HepG2 (cell line): ENCODE measurements at regions not wholly inside any gene's neighbourhood (a gene's known extent, or its start where the extent isn't known, plus 50 kb on each side); places are given as distances from the start of the nearest gene placed in this dataset.

Experiments used
- CEBPG ChIP-seq: IDR thresholded peaks from 2 replicates; pipeline ENCODE4 v1.6.1; 2016
- CTCF ChIP-seq: sonication (generic); formaldehyde crosslinking; IDR thresholded peaks from 2 replicates; pipeline ENCODE4 v1.5.0; 2020; ENCODE audit warnings: mild to moderate bottlenecking, missing genetic modification reagents, moderate library complexity
- GMEB2 ChIP-seq: IDR thresholded peaks from 2 replicates; pipeline ENCODE4 v1.6.1; 2016; ENCODE audit warnings: missing biosample characterization, missing genetic modification reagents, low read depth
- GPN1 ChIP-seq: sonication (generic); formaldehyde crosslinking; IDR thresholded peaks from 2 replicates; pipeline ENCODE4 v1.5.1; 2020; ENCODE audit warnings: missing genetic modification reagents, borderline replicate concordance
- HES4 ChIP-seq: sonication (generic); formaldehyde crosslinking; IDR thresholded peaks from 2 replicates; pipeline ENCODE4 v1.9.0; 2021; ENCODE audit warnings: mild to moderate bottlenecking, missing genetic modification reagents, borderline replicate concordance
- HOXA5 ChIP-seq: sonication (generic); formaldehyde crosslinking; IDR thresholded peaks from 2 replicates; pipeline ENCODE4 v1.4.0; 2020; ENCODE audit warnings: missing genetic modification reagents
- IKZF1 ChIP-seq: fragments of 450-650 bp; IDR thresholded peaks from 2 replicates; pipeline ENCODE4 v1.7.1; 2016
- KDM2A ChIP-seq: sonication (generic); formaldehyde crosslinking; IDR thresholded peaks from 2 replicates; pipeline ENCODE4 v1.4.0; 2020; ENCODE audit warnings: low read depth, missing genetic modification reagents, borderline replicate concordance
- NCOA5 ChIP-seq: sonication (generic); formaldehyde crosslinking; IDR thresholded peaks from 2 replicates; pipeline ENCODE4 v1.4.0; 2020; ENCODE audit warnings: missing genetic modification reagents
- POGZ ChIP-seq: sonication (generic); formaldehyde crosslinking; IDR thresholded peaks from 2 replicates; pipeline ENCODE4 v1.4.0; 2020; ENCODE audit warnings: mild to moderate bottlenecking, missing genetic modification reagents
- RBFOX2 ChIP-seq: fragments of 200-400 bp; formaldehyde crosslinking; IDR thresholded peaks from 2 replicates; pipeline ENCODE4 v1.6.1; 2017; ENCODE audit warnings: low read depth, mild to moderate bottlenecking, low read length
- REPIN1 ChIP-seq: sonication (generic); formaldehyde crosslinking; IDR thresholded peaks from 2 replicates; pipeline ENCODE4 v1.8.0; 2022; ENCODE audit warnings: missing genetic modification reagents, low read depth, mild to moderate bottlenecking, borderline replicate concordance
- SOX5 ChIP-seq: IDR thresholded peaks from 2 replicates; pipeline ENCODE4 v1.6.1; 2016; ENCODE audit warnings: borderline replicate concordance
- TBP ChIP-seq: sonication (generic); formaldehyde crosslinking; IDR thresholded peaks from 2 replicates; pipeline ENCODE4 v1.5.0; 2020; ENCODE audit warnings: missing genetic modification reagents
- TCF7 ChIP-seq: sonication (generic); IDR thresholded peaks from 2 replicates; pipeline ENCODE4 v1.6.1; 2016; ENCODE audit warnings: antibody characterized with exemption, low read depth
- TFAP4 ChIP-seq: sonication (generic); IDR thresholded peaks from 2 replicates; pipeline ENCODE4 v1.6.1; 2016; ENCODE audit warnings: low read depth, borderline replicate concordance
- YY1 ChIP-seq: IDR thresholded peaks from 2 replicates; pipeline ENCODE4 v1.6.1; 2011; ENCODE audit warnings: low read length, low read depth, moderate library complexity, mild to moderate bottlenecking; ENCODE audit not compliant: insufficient read depth, insufficient replicate concordance
- ZBTB33 ChIP-seq: sonication (generic); formaldehyde crosslinking; IDR thresholded peaks from 2 replicates; pipeline ENCODE4 v1.4.0; 2020; ENCODE audit warnings: missing genetic modification reagents
- ZFP1 ChIP-seq: IDR thresholded peaks from 2 replicates; pipeline ENCODE4 v1.6.1; 2016
- ZNF24 ChIP-seq: fragments of 450-650 bp; IDR thresholded peaks from 2 replicates; pipeline ENCODE4 v1.6.1; 2017; ENCODE audit warnings: antibody characterized with exemption, mild to moderate bottlenecking
- ZNF780A ChIP-seq: sonication (generic); formaldehyde crosslinking; IDR thresholded peaks from 2 replicates; pipeline ENCODE4 v1.8.0; 2022; ENCODE audit warnings: mild to moderate bottlenecking, missing genetic modification reagents, moderate library complexity
- ZUFSP ChIP-seq: sonication (generic); formaldehyde crosslinking; IDR thresholded peaks from 2 replicates; pipeline ENCODE4 v1.9.0; 2021; ENCODE audit warnings: missing genetic modification reagents, mild to moderate bottlenecking, borderline replicate concordance

GRCh38 chr10:28875549-28876081 lies 198.3 kb downstream of the BAMBI start (continued):
- TF ChIP-seq GMEB2 (CRISPR knock-in tag) (no peak), KDM2A (CRISPR knock-in tag) (peak; percentile 36; the same call in 1 of the 2 replicates), GPN1 (CRISPR knock-in tag) (no peak), YY1 (no peak), ZNF24 (no peak), REPIN1 (CRISPR knock-in tag) (no peak), TCF7 (peak; percentile 65), ZBTB33 (CRISPR knock-in tag) (peak; percentile 25; the same call in 1 of the 2 replicates), ZNF780A (CRISPR knock-in tag) (no peak), POGZ (0 out of 2 replicates have a peak, but pooled peaks have one; percentile 27), NCOA5 (CRISPR knock-in tag) (no peak), HES4 (no peak), HOXA5 (CRISPR knock-in tag) (no peak), IKZF1 (no peak), CTCF (CRISPR knock-in tag) (0 out of 2 replicates have a peak, but pooled peaks have one; percentile 13), CEBPG (CRISPR knock-in tag) (0 out of 2 replicates have a peak, but pooled peaks have one; percentile 10), ZUFSP (CRISPR knock-in tag) (no peak), ZFP1 (no peak), TBP (CRISPR knock-in tag) (no peak), TFAP4 (no peak), RBFOX2 (no peak), SOX5 (CRISPR knock-in tag) (peak; percentile 18; the same call in 1 of the 2 replicates)
